C1 segment of cervical spinal cord (tissue), 14 donors: ENCODE measurements at regions not wholly inside any gene's neighbourhood (a gene's known extent, or its start where the extent isn't known, plus 50 kb on each side); places are given as distances from the start of the nearest gene placed in this dataset.
"Not testable (repeated sequence)": the region's sequence is repeated elsewhere in the genome, so short reads cannot be mapped to it uniquely, and the experiment has no call there.

Source experiments
- DNase-seq, 14 donors: peaks; one replicate each; lab custom pipeline; 2025; lab: John Stamatoyannopoulos, UW

- DNase-seq = no peak
Observed at GRCh38 chr9:22838266-22838665, 391.6 kb downstream of the DMRTA1 start.

- no peak for DNase-seq
Observed at GRCh38 chr9:22840641-22841040, 394.0 kb downstream of the DMRTA1 start.

- DNase-seq = not testable (repeated sequence)
Observed at GRCh38 chr9:22845243-22845642, 398.6 kb downstream of the DMRTA1 start.

GRCh38 chr9:22855980-22856379 is 409.4 kb downstream of the DMRTA1 start:
- no peak for DNase-seq

- no peak for DNase-seq
Observed at GRCh38 chr9:22857316-22857715, 410.7 kb downstream of the DMRTA1 start.

GRCh38 chr9:22863106-22863505 is 416.5 kb downstream of the DMRTA1 start:
- DNase-seq = no peak

GRCh38 chr9:22863736-22864135 is 417.1 kb downstream of the DMRTA1 start:
- no peak for DNase-seq

- no peak for DNase-seq
Observed at GRCh38 chr9:22893196-22893843, 446.7 kb downstream of the DMRTA1 start.

GRCh38 chr9:22898591-22898990 is 452.0 kb downstream of the DMRTA1 start:
- DNase-seq = no peak

- DNase-seq = no peak
Observed at GRCh38 chr9:22911632-22912031, 465.0 kb downstream of the DMRTA1 start.

- DNase-seq = no peak
Observed at GRCh38 chr9:22913026-22913425, 466.4 kb downstream of the DMRTA1 start.

GRCh38 chr9:22913518-22913917 is 466.9 kb downstream of the DMRTA1 start:
- DNase-seq = no peak

- DNase-seq = no peak
Observed at GRCh38 chr9:22916148-22916547, 469.5 kb downstream of the DMRTA1 start.

- DNase-seq = no peak
Observed at GRCh38 chr9:22919423-22919822, 472.8 kb downstream of the DMRTA1 start.

- DNase-seq = no peak
Observed at GRCh38 chr9:22921742-22922141, 475.1 kb downstream of the DMRTA1 start.

GRCh38 chr9:22922222-22922621 is 475.6 kb downstream of the DMRTA1 start:
- no peak for DNase-seq

- no peak for DNase-seq
Observed at GRCh38 chr9:22954550-22954949, 507.9 kb downstream of the DMRTA1 start.

- no peak for DNase-seq
Observed at GRCh38 chr9:22954964-22955363, 508.3 kb downstream of the DMRTA1 start.

GRCh38 chr9:22969350-22969979 is 522.8 kb downstream of the DMRTA1 start:
- no peak for DNase-seq

GRCh38 chr9:22970434-22970975 is 523.9 kb downstream of the DMRTA1 start:
- DNase-seq = no peak

- no peak for DNase-seq
Observed at GRCh38 chr9:22975951-22976350, 529.3 kb downstream of the DMRTA1 start.

GRCh38 chr9:22976454-22976853 is 529.8 kb downstream of the DMRTA1 start:
- DNase-seq = no peak

GRCh38 chr9:22980429-22980828 is 533.8 kb downstream of the DMRTA1 start:
- not testable (repeated sequence) for DNase-seq
